G401 (cell line): ENCODE measurements at regions not wholly inside any gene's neighbourhood (a gene's known extent, or its start where the extent isn't known, plus 50 kb on each side); places are given as distances from the start of the nearest gene placed in this dataset.

Experiments
- DNase-seq: peaks from one replicate; pipeline ENCODE4 v3.0.0-alpha.2; 2015; ENCODE audit warnings: low spot score
- in situ Hi-C: cut with HindIII; loops from 2 replicates; pipeline ENCODE4 v1.10.0; 2016; ENCODE audit warnings: low sequenced_read_pairs, mixed read lengths

GRCh38 chr2:239568601-239569000 is 167.8 kb upstream of the HDAC4 start:
- no peak for DNase-seq
- in situ Hi-C loops: no loop called here

- in situ Hi-C loops: no loop called here
- DNase-seq: no peak
Observed at GRCh38 chr2:239567786-239568185, 167.0 kb upstream of the HDAC4 start.

GRCh38 chr2:239566995-239567568 is 166.3 kb upstream of the HDAC4 start:
- DNase-seq: no peak
- in situ Hi-C loops: no loop called here

DNA sequence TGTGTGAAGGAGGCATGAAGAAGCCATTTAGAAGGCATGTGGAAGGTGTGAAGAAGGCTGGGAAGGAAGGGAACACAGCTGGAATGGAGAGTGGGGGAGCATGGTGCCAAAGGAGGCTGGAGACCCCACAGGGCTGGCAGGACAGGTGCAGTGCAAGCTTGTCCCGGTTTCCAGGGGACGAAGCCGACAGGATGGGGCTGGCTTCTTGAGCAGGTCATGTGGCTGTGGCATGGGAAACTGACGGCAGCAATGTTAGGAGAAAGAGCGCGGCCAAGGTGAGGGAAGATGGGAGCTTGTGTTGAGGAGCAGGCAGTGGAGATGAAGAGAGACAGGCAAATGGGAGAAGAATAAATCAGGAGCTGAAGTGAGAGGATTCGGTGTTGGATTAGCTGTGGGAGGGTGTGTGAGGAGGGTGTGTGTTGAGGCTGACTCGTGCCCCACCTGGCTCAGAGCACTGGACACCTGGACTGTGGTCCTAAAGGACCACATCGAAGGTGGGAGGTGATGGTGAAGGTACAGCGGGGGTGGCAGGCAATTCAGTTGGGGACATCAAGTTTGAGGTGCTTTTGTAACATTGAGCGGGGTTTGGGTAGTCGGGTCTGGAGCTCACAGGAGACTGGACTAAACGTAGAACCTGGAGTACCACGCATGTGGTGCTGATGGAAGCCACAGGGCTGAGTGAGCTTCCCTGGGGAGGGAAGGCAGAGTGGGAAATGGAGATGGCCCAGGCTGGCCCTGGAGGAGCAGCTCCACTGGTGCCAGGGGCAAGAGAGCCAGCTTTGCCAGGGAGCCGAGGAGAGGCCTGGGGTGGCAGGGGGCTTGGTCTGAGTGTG is 165.6 kb upstream of the HDAC4 start:
- no peak for DNase-seq
- in situ Hi-C loops: no loop called here

GRCh38 chr2:239564587-239564986 is 163.8 kb upstream of the HDAC4 start:
- in situ Hi-C loops: no loop called here
- no peak for DNase-seq

GRCh38 chr2:239563561-239563960 is 162.7 kb upstream of the HDAC4 start:
- in situ Hi-C loops: no loop called here
- no peak for DNase-seq

DNA sequence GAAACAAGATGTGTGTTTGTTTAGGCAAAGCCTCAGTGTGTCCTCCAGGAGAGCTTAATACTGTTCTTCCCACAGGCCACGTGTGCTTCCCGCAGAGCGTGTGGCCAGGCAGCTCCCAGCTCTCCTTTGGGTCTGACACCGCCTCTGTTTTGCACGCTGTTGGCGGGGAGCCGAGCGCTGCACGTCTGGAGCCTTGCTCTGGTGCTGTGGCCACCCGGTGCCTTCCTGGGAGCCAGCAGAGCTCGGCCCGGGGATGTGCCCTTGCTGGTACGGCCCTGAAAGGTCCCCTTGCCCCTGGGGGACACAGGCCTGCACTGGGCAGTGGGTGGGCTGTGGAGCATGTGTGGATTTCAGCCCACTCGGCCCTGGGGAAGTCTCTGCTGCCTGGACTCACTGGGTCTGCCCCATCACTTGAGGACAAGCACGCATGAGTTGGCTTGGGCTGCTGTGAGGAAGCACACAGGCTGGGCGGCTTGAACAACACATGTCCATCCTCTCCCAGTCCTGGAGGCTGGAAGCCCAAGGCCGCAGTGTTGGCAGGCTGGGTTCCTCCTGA is 160.7 kb upstream of the HDAC4 start:
- in situ Hi-C loops: no loop called here
- DNase-seq: no peak

DNA sequence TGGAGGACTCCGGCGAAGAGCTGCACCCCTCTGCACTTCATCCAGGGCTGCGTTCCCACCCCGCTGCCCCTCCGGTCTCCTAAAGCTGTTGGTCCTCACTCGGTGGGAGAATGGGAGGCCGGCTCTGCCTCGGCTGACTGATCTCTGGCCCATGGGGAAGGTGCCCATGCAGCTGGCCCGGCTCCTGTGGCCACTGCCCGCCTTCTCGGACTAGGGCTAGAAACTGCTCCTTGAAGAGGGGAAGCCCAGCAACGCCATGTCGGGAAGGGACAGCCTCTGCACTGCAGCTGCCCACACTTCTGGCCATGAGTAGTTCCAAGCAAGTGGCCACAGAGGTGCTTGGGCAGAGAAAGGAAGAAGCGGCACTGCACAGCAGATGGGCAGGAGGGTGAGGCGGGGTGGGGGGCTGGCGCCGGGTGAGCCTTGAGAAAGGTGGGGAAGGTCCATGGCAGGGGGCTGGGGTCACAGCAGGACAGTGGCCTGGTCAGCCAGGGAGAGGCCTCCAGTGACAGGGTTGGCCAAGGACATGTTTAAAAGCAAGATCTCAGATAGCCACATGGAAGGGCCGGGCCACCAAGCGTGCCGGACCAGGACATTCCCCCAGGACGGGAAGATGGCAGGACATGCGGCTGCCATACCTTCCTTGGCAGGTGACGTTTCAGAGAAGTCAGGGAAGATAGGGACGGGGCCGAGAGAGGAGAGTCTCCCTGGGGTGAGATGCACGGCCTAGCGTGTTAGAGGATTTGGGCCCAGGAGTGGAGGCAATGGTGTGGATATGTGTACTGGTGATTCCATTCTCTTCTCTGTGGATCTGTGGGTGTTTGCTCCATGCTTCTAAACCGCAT is 158.8 kb upstream of the HDAC4 start:
- in situ Hi-C loops: no loop called here
- DNase-seq: no peak

- in situ Hi-C loops: no loop called here
- DNase-seq: no peak
Observed at GRCh38 chr2:239558661-239559060, 157.8 kb upstream of the HDAC4 start.

- DNase-seq: no peak
- in situ Hi-C loops: no loop called here
Observed at GRCh38 chr2:239557516-239557915, 156.7 kb upstream of the HDAC4 start.

DNA sequence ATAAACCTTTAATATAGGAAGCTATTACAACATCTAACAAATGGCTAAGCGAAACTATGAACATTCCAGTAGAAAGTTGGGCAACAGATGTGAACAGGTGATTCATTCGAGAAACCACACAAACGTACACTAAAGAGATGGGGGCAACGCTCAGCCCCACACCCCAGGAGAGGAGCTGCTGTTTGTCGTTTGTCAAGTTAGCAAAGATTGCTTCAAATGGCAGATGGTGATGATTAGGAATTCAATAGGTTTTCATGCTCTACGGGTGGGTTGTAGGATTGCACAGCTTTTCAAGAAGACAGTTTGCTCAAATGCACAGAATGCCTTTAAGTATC is 154.7 kb upstream of the HDAC4 start:
- no peak for DNase-seq
- in situ Hi-C loops: no loop called here

DNA sequence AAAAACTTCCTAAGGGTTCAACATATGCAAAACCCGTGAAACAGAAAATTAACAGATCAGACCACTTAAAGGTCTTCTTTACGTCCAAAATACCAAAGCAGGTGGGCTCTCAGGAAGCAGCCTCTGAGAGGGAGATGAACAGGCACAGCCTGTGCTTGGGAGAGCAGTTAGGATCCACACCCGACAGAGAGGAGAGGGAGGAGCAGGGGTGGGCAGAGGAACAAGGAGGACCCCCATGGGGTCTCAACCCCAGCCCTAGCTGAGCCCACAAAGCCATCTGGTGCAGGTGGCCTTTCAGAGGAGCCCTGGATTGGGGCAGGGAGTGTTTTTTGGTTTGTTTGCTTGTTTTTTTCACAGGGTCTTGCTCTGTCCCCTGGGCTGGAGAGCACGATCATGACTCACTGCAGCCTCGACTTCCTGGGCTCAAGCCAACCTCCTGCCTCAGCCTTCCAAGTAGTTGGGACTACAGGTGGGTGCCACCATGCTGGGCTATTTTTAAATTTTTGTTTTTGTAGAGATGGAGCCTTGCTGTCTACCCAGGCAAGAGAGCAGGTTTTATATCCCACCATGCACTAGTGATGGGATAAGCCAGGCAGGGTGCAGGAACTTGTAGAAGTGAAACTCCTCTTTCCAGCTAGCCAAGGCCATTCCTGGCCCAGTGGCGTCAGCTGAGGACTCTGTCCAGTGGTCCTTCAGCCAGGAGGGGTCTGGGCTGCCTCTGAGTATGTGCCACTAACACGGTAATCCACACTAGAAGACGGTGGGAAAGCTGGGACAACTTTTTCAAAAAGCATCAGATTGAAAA is 154.1 kb upstream of the HDAC4 start:
- in situ Hi-C loops: no loop called here
- DNase-seq: no peak

GRCh38 chr2:239553376-239554000 is 152.7 kb upstream of the HDAC4 start:
- no peak for DNase-seq
- in situ Hi-C loops: no loop called here

DNA sequence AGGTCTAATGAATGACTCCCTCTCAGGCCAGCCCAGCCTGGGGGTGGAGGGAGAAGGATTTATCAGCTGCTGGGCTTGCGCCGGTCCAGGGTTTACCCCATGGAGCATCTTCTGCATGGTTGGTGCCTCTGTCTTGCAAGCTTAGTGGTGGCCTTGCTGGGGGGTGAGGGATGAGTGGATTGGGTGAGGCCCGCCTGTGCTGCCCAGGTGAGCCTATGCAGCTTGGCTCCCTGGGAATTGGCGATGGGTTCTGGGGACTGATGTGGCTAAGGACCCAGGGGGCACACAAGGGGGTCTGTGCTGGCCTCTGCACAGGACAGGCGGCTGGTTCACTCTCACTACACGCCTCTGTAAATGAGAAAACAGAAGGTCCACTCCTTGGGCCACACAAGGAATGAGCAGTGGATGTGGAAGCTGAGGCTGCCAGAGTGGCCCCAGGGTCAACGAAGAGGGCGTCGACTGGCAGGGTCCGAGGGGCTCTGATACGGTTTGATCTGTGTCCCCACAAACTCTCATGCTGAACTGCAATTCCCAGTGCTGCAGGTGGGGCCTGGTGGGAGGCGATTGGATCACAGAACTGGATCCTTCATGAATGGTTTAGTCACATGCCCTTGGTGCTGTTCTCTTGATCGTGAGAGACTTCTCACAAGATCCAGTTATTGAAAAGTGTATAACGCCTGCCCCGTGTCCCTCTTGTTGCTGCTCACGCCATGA is 151.6 kb upstream of the HDAC4 start:
- in situ Hi-C loops: no loop called here
- DNase-seq: no peak

DNA sequence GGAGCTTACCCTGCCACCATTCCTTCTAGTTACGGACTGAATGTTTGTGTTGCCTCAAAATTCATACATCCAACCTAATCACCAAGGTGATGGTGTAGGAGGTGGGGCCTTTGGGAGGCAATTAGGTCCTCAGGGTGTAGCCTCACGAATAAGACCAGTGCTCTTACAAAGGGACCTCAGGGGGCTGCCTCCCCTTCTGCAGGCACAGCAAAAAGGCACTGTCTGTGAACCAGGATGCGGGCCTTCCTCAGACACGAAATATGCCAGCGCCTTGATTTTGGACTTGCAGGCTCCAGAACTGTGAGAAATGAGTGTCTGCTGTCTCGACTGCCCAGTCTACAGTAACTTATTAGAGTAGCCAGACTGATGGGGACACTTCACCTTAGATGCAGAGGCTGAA is 150.4 kb upstream of the HDAC4 start:
- no peak for DNase-seq
- in situ Hi-C loops: no loop called here

- in situ Hi-C loops: no loop called here
- no peak for DNase-seq
Observed at GRCh38 chr2:239550357-239550756, 149.5 kb upstream of the HDAC4 start.

- no peak for DNase-seq
- in situ Hi-C loops: loop anchor here (10.0 kb wide), 1 partner anchor 65 kb away; no protein-coding TSS in a partner anchor
Observed at GRCh38 chr2:239549711-239550255, 149.0 kb upstream of the HDAC4 start.
